Erythroblast (primary cell): ENCODE measurements at regions not wholly inside any gene's neighbourhood (a gene's known extent, or its start where the extent isn't known, plus 50 kb on each side); places are given as distances from the start of the nearest gene placed in this dataset.

Source experiments
- GATA1 ChIP-seq: IDR thresholded peaks from 2 replicates; pipeline ENCODE4 v1.6.1; 2011; ENCODE audit warnings: low read depth, mild to moderate bottlenecking, control low read depth, low read length, moderate library complexity
- POLR2A ChIP-seq: IDR thresholded peaks from 2 replicates; pipeline ENCODE4 v1.6.1; 2011; ENCODE audit warnings: mild to moderate bottlenecking, low read length

- no peak for TF ChIP-seq POLR2A
- TF ChIP-seq GATA1, result no peak
These were observed 323.7 kb upstream of the ANKRD30A start for GRCh38 chr10:36801660-36802059.
